IPS-NIHi11 (cell line): ENCODE measurements at regions not wholly inside any gene's neighbourhood (a gene's known extent, or its start where the extent isn't known, plus 50 kb on each side); places are given as distances from the start of the nearest gene placed in this dataset.
"Not testable (repeated sequence)": the region's sequence is repeated elsewhere in the genome, so short reads cannot be mapped to it uniquely, and the experiment has no call there.

Experiments
- DNase-seq: peaks from one replicate; pipeline ENCODE4 v3.0.0; 2012; ENCODE audit warnings: mixed read lengths, low spot score

DNA sequence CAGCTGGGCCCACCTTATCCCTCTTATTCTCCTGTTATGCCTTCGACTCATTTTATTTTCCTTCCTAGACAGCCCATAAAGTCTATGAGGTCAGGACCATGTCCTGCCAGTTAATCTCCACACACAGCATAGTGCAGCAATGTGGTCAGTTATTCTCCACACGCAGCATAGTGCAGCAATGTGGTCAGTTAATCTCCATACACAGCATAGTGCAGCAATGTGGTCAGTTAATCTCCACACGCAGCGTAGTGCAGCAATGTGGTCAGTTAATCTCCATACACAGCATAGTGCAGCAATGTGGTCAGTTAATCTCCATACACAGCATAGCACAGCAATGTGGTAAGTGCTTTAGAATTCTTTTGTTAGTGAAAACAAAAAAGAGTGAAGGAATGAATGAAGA lies 77.8 kb downstream of the TEX36 start:
- DNase-seq: no peak

DNA sequence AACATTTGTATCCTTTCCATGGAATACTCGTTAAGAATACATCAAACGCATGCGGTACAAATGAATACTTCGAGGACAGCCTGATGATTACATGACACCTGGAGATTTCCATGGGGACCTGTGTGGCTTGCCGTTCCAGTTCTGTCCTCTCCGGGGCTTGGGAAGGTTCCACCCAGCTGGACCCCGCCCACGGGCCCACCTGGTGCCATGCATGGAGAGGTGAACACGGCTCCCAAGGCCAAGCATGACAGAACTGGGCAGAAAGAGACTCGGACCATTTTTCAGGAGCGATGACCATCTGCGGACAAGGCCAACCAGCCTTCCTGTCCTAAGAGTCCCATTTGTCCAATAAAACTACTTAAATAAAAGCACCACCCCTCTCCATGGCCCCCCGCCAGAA lies 80.1 kb downstream of the TEX36 start:
- DNase-seq: no peak

DNA sequence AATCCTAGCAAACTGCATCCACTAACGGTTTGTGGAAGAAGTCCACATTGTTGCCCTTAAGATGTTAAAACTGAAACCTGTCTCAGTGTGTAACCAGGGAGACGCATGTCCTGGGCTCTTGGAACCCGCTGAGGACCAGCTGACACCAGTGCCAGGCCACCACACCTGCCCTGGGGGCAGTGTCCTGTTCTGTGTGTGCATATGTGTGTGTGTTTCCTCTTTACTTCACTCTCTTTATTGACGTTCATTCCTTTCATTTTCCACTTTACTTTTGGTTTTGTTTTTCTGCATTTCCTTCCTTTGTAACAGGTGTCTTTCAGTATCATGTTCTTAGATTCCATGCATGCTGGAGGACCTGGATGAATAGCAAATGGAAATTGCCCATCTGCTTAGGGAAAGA lies 83.8 kb downstream of the TEX36 start:
- DNase-seq: no peak

DNA sequence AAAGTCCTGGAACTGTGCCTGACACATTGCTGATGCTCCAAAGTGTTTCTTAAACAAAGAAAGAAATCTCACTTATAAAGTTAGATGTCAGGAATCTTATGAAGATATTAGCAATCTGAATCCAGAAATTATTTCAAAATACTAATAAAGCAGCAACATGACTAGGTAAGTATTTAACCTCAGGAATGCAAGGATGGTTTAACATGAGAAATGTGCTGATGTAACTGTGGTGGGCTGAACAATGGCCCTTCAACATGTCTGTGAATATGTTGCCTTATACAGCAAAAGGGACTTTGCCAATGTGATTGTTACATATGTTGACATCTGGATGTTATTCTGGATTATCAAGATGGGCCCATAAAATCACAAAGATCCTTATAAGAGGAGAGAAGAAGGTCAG lies 87.1 kb downstream of the TEX36 start:
- DNase-seq: no peak

DNA sequence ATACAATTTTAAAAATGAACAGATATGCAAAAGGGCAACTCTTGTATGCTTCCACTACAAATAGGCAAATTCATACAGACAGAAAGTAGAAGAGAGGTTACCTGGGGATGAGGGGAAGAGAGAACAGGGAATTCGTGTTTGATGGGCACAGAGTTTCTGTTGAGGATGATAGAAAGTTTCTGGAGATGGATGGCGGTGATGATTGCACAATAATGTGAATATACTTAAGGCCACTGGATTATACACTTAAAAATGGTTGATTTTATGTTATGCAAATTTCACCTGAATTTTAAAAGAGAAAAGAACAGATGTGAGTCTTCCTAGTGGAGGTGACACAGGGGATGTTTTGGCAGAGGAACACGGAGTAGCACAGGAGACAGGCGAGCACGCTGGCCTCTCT lies 89.3 kb downstream of the TEX36 start:
- no peak for DNase-seq

DNA sequence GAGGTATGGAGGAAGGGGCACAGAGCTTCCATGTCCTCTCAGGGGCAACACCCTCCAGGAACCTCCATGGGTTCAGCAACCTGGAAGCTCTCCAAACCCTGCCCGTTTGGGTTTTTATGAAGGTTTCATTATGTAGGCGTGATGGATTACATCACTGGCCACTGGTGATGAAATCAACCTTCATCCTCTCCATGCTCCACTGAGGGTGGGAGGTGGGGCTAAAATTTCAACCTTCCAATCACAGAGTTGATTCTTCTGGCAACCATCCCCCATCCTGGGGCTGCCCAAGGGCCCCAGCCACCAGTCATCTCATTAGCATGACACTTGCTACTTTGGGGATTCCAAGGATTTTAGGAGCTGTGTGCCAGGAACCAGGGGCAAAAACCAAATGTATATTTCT lies 90.1 kb downstream of the TEX36 start:
- peak; percentile 31 for DNase-seq

DNA sequence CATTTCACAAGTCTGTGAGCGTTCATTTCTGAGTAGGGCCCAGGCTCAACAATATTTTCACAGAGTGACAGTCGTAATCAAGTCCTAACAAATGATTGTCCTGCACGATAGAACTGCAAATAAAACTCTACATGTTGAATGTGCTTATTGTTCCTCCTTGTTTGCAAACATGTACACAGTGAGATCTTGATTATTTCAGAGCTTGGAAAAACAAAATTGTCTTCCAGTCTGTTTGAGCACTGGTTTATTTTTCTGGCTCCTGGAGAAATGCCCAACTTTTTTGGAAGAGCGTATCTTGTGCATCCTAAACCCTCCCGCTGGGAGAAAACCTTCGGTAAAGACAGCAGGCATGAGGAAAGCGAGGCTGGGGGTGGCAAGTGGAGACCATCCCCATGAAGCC lies 91.1 kb downstream of the TEX36 start:
- no peak for DNase-seq

DNA sequence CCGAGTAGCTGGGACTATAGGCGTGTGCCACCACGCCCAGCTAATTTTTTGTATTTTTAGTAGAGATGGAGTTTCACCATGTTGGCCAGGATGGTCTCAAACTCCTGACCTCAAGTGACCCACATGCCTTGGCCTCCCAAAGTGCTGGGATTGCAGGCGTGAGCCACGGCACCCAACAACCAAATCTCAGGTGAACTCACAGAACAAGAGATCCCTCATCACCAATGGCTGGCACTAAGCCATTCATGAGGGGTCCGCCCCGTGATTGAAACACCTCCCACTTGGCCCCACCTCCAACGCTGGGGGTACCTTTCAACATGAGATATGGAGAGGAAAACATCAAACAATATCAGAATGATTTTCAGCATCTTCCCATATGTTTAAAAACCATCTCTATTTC lies 94.2 kb downstream of the TEX36 start:
- DNase-seq: not testable (repeated sequence)

DNA sequence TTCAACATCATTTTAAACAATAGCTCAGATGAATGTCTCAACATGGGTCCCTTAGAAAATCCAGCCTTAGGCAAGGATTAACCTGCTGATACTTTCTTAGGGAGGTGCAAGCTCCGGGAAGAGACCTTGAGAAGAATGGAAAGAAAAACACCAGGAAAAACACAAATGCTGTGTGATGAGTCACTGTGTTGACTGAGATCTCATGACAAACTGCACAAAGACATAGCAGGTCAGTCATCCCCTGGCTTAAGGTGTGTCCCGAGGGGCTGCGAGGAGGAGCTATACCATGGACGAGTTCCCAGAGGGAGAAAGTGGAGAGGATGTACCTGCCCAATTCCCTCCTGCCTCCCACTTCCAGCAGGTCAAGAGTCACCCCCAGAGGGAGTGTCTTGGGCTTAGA lies 98.0 kb downstream of the TEX36 start:
- DNase-seq: no peak

DNA sequence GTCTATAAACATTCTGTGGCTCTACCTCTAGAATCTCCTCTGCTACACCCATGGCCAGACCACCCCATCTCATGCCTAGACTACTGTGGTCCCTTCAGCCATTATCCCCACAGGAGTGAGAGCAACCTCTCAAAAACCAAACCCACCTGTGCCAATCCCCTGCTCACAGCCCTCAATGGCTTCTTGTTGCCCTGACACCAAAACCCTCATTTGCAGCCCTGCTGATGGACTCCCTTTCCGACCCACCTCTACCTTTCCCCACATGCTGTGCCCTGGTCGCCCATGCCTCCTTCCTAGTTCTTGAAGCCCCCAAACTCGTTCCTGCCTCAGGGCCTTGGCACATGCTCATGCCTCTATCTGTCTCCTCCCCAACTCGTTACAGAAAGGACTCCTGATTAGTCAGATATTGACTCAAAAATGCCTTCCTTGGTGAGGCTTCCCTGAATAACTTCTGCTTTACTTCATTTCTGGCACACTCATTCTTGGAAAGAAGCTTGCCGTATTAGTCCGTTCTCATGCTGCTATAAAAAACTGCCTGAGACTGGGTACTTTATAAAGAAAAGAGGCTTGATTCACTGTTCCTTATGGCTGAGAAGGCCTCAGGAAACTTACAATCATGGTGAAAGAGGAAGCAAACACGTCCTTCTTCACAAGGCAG lies 104.2 kb downstream of the TEX36 start:
- DNase-seq: no peak

DNA sequence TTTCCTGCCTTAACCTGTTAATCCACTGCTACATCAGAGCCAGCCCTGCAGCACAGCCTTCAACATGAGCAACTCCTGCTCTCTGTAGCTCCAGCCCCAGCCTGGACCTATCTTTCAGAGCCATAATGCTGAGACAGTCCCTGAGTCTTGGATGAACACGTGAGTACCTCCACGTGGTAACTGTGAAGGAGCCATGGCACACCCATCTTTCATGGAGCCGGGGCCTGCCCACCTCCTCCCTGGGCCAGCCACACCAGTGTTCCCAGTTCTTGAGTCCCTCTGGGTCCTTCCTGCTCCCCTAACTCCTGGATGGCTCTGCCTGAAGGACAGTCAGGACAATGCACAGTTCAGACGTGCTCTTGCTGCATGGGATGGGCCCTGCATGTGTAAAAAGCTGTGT lies 107.1 kb downstream of the TEX36 start:
- no peak for DNase-seq

DNA sequence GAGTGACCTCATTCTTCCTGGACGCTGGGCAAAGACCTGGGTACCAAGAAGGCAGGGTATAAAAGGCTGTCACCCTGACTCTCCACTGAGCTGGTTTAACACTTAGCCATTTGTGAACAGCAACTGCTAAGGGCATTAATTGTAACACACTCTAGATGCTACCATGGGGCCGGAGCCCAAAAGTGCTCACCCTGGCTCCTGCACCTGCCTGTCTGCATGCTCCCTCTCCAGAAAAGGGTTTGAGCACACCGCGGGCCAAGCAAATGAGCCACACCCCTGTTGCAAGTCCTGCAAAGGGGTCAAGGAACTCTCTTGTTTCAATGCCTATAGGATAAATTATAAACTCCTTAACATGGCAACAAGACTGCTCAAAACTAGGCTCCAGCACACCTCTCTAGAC lies 114.8 kb downstream of the TEX36 start:
- DNase-seq: no peak

DNA sequence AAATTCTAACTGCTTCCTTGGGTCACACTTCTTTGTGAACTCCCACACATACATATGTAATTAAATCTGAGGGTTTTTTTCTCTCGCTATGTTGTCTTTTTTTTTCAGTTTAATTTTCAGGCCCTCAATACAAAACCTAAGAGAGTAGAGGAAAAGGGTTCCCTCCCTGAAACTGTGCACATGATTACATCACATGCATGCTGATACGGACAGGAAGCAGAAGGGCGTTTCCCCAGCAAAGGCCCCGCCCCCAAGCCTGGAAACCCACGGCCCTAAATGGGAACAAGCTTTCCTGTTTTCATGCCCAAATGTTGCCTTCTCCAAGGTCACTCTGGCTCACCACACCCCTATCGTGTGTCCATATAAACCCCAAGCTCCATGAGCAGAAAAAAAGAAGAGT lies 115.4 kb downstream of the TEX36 start:
- DNase-seq: no peak

DNA sequence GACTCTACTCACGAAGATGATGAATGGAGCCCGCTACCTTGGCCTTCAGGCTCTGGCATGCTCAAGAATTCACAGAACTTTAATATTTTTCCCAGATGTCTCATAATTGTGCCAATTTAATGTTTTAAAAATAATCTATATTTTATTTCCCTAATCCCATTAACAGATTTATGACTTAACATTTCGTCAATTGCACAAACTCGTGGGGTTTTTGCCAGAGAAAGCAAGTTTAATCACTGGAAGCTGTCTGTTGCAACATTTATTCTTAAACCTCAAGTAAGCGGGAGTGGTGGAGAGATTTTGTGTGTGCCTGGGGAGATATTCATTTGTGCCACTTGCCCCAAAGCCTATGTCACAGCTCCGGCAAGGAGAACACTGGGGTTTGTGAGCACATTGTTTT lies 117.9 kb downstream of the TEX36 start:
- DNase-seq: no peak

DNA sequence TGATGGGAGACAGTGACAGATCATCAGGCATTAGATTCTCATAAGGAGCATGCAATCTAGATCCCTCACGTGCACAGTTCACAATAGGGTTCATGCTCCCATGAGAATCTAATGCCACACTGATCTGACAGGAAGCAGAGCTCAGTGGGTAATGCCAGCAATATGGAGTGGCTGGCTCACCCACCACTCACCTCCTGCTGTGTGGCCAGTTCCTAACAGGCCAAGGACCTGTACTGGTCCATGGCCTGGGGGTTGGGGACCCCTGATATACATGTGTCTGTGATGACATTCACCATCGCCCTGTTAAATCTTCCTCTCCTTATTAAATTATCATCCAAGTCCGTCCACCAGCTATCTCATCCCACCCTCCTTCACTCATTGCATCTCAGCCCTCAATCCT lies 118.4 kb downstream of the TEX36 start:
- DNase-seq: no peak

DNA sequence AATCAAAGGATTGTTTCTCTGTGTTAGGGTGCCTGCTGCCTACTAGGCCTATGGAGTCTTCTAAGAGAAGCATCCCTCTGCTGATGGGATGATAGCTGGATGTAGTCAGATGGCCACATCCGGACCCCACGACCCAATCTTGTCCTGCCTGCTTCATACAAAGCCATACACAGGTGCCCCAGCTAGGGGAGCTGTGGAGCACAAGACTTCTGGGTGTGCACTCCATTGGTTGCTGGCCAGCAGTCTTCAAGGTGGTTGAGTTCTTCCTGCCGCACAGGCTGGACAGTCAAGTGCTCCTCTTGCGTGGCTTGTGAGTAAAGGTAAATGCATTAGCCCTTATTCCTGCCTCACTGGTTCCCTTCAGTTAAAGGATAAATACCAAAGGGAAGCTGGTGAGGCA lies 120.2 kb downstream of the TEX36 start:
- DNase-seq: peak; percentile 56

DNA sequence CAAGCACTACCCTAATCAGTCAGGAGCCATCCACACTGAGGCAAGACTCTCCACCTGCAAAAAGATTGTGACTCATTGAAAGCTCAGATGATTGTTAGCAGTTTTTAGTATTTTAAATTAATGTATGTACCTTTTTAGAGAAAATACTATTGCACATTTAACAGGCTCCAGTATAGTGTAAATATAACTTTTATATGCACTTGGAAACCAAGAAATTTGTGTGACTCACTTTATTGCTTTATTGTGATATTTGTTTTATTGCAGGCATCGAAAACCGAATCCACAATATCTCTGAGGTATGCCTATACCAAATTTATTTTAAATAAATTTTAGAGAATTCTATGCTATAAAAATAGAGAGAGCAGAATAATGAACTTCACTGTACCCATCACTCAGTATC lies 122.0 kb downstream of the TEX36 start:
- DNase-seq: no peak

DNA sequence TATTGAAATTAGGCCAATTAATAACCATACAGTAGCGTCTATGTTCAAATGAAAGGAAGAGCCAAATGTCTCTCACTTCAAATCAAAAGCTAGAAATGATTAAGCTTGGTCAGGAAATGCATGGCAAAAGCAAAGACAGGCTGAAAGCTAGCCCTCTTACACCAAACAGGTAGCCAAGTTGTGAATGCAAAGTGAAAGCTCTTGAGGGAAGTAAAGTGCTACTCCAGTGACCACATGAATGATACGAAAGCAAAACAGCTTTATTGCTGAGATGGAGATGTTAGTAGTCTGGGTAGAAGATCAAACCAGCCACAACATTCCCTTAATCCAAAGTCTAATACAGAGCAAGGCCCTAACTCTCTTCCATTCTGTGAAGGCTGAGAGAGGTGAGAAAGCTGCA lies 123.8 kb downstream of the TEX36 start:
- DNase-seq: no peak

DNA sequence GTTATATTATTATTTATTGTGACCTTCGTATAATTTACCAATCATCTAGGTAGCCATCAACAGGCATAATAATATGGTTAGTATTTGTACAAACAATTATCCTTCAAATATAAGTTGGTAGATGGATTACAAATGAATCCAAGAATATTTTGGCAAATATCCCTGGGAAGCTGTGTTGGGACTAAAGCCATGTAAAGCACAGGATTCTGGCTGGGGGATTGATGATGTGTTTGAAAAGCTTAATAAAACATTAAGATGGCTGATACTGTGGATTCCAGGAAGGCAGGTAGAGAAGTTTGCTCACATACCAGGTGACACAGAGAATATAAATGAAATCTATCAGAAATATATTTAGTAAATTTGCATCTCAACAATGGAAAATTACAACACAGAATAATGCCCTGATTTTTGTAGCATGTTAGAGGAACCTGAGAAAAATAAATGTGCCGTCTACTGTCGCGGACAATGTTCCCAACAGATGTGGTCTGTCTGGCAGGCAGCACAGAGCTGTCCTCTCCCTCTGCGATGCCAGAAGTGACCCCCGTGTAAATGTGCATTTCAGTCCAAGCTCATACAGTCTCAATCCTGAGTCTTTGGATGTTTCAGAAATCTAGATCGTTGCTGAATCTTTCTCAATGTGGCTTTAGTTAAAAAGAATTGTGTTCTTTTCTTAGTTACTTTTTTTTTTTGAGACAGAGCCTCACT lies 125.0 kb downstream of the TEX36 start:
- DNase-seq: no peak

DNA sequence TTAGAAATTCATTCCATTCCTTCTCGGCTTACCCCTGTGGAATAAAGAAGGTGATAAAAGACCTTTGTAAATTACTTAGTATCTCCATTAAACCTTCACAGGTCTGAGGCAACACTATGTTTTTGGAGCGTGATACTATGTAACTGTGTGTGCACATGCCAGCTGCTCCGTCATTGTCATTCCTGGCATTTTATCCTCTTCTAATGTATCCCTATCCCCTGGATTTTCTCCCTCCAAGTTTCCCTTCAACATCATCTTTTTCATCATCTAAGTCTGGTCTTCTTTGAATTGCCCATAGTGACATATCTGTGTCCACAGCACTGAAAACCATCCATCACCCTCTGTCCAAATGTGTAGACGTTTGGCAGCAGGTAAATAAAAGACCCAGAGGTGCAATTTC lies 125.7 kb downstream of the TEX36 start:
- DNase-seq: no peak

DNA sequence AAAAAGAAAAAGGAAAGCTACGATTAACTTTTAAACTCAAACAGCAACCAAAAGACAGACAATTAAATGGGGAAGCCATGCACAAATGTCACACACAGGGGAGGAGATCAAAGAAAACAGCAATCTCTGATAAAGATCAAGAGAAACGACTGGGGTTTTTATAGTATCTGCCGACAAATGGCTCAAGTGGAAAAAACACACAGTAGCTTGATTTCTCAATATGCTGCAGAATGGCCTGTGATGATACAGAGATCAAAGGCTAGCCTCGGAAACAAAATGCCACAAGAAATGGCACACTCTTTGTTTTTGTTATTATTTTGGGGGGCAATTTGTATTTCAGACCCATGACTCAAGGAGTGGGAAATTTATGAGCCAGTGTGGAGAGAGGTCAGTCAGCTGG lies 126.1 kb downstream of the TEX36 start:
- no peak for DNase-seq

DNA sequence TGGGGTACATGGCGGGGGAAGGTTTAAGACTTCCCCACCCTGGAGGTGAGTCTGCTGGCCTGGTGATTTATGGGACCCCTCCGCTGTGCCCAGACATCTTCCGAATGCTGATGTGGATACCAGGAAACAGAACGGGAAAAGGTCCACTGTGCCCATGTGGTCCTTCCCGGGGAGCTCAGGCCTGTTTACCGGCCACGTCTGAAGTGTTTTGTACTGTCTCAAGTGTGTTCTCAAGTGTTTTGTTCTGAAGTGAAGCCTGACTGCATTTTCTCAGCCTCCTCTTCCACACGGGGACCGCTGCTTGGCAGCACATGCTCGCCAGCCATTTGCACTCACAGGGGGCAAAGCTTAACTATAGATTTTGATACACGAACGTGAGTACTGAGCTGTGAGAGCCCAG lies 127.2 kb downstream of the TEX36 start:
- DNase-seq: no peak

DNA sequence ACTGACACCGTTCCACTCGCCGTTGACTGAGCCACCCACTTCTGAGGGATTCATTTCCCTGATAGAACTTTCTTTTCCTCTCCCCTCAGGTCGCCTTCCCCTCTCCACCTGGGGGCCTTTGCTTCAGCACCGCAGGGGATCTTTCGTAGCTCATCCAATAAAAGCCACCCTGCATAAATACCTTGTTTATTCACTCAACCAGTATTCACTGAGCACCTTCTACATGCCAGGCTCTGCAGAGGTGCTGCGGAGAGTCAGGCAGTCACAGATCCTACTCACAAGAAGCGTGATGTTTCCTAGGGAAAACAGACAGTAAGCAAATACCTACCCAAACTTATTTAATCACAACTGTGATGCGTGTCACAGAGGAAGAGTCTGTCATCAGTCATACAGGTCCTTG lies 127.7 kb downstream of the TEX36 start:
- no peak for DNase-seq

DNA sequence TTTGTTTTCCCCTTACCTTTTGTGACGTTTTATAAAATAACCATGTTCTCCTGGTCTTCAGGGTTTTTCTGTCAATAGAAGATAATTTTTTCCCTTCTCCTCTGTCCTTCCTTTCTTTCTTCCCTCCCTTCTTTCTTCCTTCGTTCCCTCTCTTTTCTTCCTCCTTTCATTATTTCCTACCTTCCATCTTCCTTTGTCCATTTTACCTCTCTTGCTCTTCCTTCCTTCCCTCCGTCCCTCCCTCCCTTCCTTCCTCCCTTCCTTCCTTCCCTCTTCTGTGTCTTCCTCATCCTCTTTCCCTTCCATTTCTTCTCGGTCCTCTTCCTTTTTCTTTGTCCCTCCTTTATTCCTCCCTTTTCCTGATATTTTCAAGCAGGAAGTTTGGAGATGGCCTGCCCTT lies 128.2 kb downstream of the TEX36 start:
- no peak for DNase-seq
